Renal cortical epithelial cell (primary cell): ENCODE measurements at regions not wholly inside any gene's neighbourhood (a gene's known extent, or its start where the extent isn't known, plus 50 kb on each side); places are given as distances from the start of the nearest gene placed in this dataset.

Experiments
- DNase-seq: peaks from one replicate; pipeline ENCODE4 v3.0.0-alpha.2; 2011; ENCODE audit warnings: low read depth

DNA sequence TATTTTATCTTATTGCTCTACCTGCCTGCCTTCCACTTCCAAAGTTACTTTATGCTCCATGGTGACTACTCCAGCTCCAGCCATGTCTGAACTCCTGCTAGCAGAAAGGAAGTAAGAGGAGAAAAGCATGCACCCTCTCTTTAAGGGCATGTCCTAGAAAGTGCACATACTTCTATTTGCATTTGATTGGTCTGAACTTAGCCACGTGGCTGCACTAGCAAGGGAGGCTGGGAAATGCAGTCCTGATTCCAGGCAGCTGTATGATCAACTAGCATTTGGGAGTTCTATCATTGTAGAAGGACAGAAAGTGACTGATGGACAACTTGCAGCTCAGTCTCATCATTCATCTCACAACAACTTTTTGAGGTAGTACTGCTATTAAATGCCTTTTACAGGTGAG is 515.7 kb downstream of the BUD13 start:
- DNase-seq: no peak

DNA sequence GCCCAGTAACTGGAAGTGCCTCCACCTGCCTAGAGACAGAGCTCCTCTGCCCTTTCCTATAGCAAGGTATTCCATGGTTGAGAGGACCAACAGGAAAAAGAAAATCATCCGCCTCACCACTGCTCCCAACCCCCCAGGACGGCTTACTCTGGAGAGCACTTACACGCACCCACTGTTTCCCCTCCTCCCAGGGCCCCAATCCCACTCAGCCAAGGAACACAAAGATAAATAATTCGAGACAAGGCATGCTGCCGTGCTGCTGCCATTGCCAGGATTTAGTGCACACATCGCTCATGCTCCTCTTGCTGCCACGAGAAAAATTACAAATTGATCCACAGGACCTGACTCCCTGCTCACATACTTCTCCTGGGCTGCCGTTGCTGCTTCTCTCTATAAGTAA is 516.6 kb downstream of the BUD13 start:
- DNase-seq: no peak

DNA sequence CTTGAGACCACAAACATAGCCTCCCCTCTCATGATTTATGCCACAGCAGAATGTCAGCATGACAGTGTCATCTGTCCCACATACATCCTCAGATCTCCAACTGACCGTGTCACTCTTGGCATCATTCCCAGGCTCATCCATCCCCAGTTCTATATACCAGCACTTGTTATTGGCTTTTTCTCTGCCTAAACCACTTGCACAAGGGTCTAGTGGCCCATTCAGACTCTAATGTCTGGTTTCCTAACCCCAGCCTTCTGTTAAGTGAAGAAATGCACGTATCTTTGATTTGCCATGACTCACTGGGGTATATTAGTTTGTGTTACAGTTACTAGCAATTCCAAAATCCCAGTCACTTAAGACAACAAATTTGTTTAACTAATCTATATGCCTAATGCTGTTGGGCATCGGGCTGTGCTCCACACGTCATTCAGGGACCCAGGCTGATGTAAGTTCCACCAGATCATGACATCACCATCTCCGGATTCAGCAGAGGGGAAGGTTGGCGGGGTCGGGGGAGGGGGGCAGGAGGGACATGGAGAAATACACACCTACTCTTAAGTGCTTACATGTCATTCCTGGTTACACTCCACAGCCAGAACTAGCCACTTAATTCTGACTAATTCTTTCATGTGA is 517.4 kb downstream of the BUD13 start:
- DNase-seq: no peak

DNA sequence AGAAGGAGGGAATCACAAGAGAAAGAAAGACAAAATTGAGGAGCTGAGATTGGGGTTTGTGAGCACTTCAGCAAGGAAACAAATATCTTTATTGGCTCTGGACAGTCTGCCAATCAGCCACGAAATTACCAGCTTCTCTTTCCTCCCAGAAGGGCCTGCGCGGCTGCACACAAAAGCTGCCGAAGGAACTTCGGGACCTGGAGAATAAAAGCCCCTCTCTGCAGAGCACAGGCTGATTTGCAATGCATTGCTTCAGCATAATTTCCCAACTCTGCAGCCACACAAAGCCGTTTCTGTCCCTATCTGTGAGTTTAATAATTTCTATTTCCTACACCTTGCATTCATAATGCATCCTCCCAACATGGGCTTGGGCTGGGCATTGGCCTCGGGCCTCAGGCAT is 522.6 kb downstream of the BUD13 start:
- DNase-seq: no peak

DNA sequence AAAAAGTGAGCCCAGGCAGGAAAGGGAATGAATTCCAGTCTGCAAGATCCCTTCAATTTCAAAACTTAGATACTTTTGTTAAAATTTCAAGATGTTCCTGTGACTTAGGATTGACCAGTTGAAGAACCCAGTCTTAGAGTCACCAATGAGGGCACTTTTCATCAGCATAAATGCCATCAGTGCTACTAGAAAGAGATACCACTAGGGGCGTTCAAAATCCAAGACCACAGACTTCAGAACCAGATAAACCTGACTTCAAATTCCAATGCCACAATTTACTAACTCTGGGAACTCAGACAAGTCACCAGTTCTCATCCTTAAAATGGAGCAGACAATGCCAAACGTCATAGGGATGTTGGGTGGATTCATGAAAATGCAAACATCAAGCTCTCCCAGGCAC is 523.2 kb downstream of the BUD13 start:
- DNase-seq: no peak

DNA sequence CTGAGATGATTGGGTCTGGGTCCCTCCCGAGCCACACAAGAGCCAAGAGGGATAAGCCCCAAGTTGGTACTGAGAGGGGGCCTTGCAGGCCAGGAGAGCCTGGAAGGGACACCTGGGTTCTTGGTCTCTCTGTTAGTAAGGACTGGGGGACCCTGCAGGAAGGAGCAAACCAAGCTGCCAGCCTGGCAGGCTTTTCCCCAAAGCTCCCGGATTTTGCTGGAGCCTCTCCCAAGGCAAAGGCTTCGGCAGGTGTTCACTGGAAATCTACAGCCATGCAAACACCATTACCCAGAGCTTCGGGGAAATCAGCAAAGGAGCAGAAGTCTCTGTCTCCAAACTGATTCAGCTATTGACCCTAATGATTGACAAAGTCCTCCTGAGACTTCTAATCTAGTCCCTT is 527.9 kb downstream of the BUD13 start:
- DNase-seq: no peak

DNA sequence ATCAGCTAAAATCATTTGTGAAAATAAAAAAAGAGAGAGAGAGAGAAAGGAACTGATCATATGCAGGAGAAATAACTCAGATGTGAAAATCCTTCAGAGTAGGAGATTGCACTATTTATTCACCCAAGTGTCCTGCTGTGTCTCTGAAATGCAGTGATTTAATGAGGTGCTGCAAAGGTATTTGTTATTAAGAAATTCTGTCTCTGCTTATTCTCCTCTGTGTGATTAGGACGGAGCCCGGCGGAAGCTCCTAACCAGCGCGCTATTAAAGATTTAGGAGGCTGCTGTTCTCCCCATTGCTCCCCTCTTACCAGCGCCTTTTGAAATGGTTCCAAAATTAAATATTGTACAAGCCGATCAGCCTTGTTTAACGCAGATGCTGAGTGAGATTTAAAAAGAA is 528.3 kb downstream of the BUD13 start:
- no peak for DNase-seq

- DNase-seq: no peak
Observed at GRCh38 chr11:116243991-116244390, 528.8 kb downstream of the BUD13 start.

GRCh38 chr11:116242006-116242405 is 530.8 kb downstream of the BUD13 start:
- no peak for DNase-seq

GRCh38 chr11:116240710-116241109 is 532.1 kb downstream of the BUD13 start:
- DNase-seq: no peak

- no peak for DNase-seq
Observed at GRCh38 chr11:116239247-116239646, 533.5 kb downstream of the BUD13 start.

- no peak for DNase-seq
Observed at GRCh38 chr11:116234989-116235568, 537.7 kb downstream of the BUD13 start.

- DNase-seq: peak; percentile 84
Observed at GRCh38 chr11:116233561-116233960, 539.2 kb downstream of the BUD13 start.

DNA sequence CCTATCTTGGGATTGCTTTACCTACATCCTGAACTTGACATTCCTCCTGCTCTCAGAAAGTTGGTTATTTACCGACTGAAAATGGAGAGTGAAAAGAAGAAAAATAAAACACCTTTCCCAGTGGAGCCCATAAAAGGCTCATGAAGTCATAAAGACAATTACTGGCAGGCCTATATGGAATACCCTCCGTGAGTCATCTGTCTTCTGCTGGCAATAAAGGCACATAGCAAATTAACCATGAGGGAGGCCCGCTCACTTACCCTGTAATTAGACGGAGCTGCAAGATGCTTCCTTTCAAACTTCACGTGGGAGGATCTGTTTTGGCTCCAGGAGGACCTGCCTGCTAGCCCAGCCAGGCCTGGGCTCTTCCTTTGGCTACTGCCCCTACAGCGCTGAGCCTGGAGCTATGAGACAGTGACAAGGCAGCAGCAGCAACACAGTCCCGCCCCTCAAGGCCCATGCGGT is 540.4 kb downstream of the BUD13 start:
- DNase-seq: no peak

- DNase-seq: no peak
Observed at GRCh38 chr11:116231543-116231942, 541.2 kb downstream of the BUD13 start.

GRCh38 chr11:116230438-116230837 is 542.3 kb downstream of the BUD13 start:
- DNase-seq: no peak

GRCh38 chr11:116229236-116229970 is 543.4 kb downstream of the BUD13 start:
- no peak for DNase-seq

GRCh38 chr11:116226731-116227130 is 546.1 kb downstream of the BUD13 start:
- DNase-seq: no peak

DNA sequence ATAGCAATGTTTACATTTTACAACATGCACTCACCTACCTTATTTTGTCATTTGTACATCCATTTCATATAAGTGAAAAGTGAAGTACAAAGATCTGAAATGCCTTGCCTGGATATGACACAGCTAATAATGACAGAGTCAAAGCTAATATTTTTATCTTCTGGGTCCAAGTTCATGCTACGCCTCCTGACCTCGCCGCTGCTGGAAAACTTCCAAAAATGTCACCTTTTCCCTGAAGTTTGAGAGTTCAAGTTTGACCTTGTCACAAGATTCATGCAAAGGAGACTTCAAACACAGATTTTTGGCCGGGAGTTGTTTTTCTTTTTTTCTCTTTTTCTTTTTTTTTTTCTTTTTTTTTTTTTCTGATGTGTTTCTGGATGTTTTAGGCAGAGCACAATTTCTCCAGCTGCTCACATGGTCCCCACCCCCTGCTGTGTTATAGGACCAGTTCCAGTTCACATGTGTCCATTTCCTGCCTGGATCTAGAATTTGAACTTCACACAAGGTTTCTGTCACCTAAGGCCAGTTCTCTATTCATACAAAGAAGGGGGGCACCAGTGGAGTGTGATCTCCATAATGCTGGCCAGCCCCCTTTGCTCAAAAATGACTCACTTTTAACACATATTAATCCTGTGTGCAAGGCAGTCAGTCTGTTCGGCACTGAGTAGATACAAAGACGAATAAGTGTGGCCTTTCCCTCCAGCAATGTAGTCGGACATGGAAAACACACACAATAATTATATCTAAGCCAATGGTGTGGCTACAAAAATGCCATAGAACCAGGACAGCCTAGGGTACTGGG is 546.8 kb downstream of the BUD13 start:
- DNase-seq: peak; percentile 49

GRCh38 chr11:116225236-116225635 is 547.6 kb downstream of the BUD13 start:
- no peak for DNase-seq

GRCh38 chr11:116224889-116225200 is 547.9 kb downstream of the BUD13 start:
- no peak for DNase-seq

- no peak for DNase-seq
Observed at GRCh38 chr11:116224154-116224888, 548.5 kb downstream of the BUD13 start.
